ENCODE measurements at regions not wholly inside any gene's neighbourhood (a gene's known extent, or its start where the extent isn't known, plus 50 kb on each side); places are given as distances from the start of the nearest gene placed in this dataset.

GRCh38 chr18:68469049-68469625, 245.8 kb downstream of the TMX3 start:
- H3K4me1 ChIP-seq = no peaks in the 10 kb centered on the region
- no peak overlapping the region for H3K27ac ChIP-seq
- no peak for DNase-seq (ENCODE audit: low spot score in 2 of 2)
- no peaks in the 10 kb centered on the region for H3K27me3 ChIP-seq
- TF ChIP-seq, protein P1, sequence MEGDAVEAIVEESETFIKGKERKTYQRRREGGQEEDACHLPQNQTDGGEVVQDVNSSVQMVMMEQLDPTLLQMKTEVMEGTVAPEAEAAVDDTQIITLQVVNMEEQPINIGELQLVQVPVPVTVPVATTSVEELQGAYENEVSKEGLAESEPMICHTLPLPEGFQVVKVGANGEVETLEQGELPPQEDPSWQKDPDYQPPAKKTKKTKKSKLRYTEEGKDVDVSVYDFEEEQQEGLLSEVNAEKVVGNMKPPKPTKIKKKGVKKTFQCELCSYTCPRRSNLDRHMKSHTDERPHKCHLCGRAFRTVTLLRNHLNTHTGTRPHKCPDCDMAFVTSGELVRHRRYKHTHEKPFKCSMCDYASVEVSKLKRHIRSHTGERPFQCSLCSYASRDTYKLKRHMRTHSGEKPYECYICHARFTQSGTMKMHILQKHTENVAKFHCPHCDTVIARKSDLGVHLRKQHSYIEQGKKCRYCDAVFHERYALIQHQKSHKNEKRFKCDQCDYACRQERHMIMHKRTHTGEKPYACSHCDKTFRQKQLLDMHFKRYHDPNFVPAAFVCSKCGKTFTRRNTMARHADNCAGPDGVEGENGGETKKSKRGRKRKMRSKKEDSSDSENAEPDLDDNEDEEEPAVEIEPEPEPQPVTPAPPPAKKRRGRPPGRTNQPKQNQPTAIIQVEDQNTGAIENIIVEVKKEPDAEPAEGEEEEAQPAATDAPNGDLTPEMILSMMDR (IDR thresholded peaks at IDR 0.05) = no peak
- TF ChIP-seq POLR2A (IDR thresholded peaks at IDR 0.05) (no peak), EP300 (IDR thresholded peaks at IDR 0.05) (no peak)
- WGBS, 2 donors = 23 to 42% methylated on average over 2 of the region's 2 CpGs
- no peaks in the 10 kb centered on the region for H3K36me3 ChIP-seq
- no peaks in the 10 kb centered on the region for H3K9me3 ChIP-seq
- H3K4me3 ChIP-seq = no peak overlapping the region

DNA sequence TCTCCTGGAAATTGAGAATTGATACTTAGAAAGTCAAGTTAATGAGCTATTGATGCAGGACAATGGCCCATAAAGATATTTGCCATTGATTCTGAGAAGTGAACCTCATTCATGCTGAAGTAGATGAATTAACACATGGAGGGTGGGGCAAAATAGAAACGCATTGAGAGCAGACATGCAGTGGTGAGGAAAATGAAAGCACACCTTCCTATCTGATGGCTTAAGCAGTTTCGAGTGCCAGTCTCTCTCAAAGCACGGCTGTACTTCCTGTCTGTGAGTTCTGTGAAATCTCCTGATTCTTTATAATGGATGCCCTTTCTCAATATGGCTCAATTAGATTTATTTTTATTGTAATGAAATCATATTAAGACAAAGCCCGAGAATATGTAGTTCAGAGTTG, 247.0 kb downstream of the TMX3 start:
- no peak for DNase-seq (ENCODE audit: low spot score in 2 of 2)
- 62 to 68% methylated on average over 4 of the region's 4 CpGs for WGBS, 2 donors
- no peak for TF ChIP-seq POLR2A (IDR thresholded peaks at IDR 0.05)
- TF ChIP-seq, protein P1 (IDR thresholded peaks at IDR 0.05) = no peak

DNA sequence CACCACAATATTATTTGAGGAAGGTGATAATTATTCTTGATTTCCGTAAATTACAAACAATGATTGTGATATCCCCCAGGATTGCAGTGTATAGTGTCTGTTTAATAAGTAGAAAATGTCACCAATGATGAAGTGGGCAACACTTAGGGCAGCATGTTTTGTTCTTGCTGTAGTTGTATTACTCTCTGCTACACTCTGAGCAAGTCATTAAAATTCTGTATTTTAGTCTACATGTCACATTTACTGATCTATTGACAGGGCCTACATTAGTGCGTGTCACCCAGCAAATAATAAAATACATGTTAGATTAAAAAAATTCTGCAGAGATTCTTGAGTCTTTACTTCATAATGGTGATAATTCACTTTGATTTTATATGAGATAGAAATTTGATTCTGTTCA, 247.6 kb downstream of the TMX3 start:
- DNase-seq (ENCODE audit: low spot score in 2 of 2) = no peak
- WGBS, 2 donors = 48 to 96% methylated on average over 2 of the region's 2 CpGs
- TF ChIP-seq POLR2A (IDR thresholded peaks at IDR 0.05) = no peak
- no peak for TF ChIP-seq EP300 (IDR thresholded peaks at IDR 0.05)
- TF ChIP-seq, protein P1 (IDR thresholded peaks at IDR 0.05) = no peak
- Histone ChIP-seq H3K4me1 (no peaks in the 10 kb centered on the region), H3K27ac (no peak overlapping the region), H3K36me3 (no peaks in the 10 kb centered on the region), H3K4me3 (no peak overlapping the region), H3K27me3 (no peaks in the 10 kb centered on the region), H3K9me3 (no peaks in the 10 kb centered on the region)

More for the DNA sequence above, 247.0 kb downstream of the TMX3 start:
- Histone ChIP-seq H3K27ac (no peak overlapping the region), H3K4me3 (no peak overlapping the region), H3K4me1 (no peaks in the 10 kb centered on the region), H3K36me3 (no peaks in the 10 kb centered on the region), H3K9me3 (no peaks in the 10 kb centered on the region), H3K27me3 (no peaks in the 10 kb centered on the region)

GRCh38 chr18:68466672-68467071, 248.2 kb downstream of the TMX3 start:
- WGBS, 2 donors = 89% methylated on average over 1 of the region's 1 CpG
- Histone ChIP-seq H3K27ac (no peak overlapping the region), H3K27me3 (no peaks in the 10 kb centered on the region), H3K36me3 (no peaks in the 10 kb centered on the region), H3K9me3 (no peaks in the 10 kb centered on the region), H3K4me3 (no peak overlapping the region), H3K4me1 (no peaks in the 10 kb centered on the region)
- TF ChIP-seq EP300 (IDR thresholded peaks at IDR 0.05) (no peak), POLR2A (IDR thresholded peaks at IDR 0.05) (no peak)
- TF ChIP-seq, protein P1 (IDR thresholded peaks at IDR 0.05) = no peak
- DNase-seq (ENCODE audit: low spot score in 2 of 2) = no peak

DNA sequence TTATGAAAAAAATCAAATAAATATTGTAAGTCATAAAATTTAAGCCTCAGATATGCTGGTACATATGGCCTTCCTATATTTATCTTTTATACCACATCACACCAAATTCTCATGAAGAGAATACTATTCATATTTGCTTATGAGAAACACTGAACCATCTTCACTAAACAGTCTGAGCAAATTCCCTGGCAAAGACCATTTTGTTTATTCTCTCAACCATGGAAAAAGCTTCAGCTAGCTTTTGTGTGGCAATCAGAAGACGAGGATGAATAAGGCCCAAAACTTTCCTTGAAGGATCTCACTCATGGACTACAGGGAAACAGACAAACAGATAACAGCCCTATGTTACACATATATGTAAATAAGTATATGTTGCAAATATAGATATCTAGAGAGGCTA, 252.1 kb downstream of the TMX3 start:
- Histone ChIP-seq H3K27me3 (no peaks in the 10 kb centered on the region), H3K4me1 (no peaks in the 10 kb centered on the region), H3K36me3 (no peaks in the 10 kb centered on the region), H3K9me3 (no peaks in the 10 kb centered on the region), H3K27ac (no peak overlapping the region), H3K4me3 (no peak overlapping the region)
- DNase-seq (ENCODE audit: low spot score in 2 of 2) = no peak
- WGBS, 2 donors = 52 to 54% methylated on average over 1 of the region's 1 CpG
- no peak for TF ChIP-seq EP300 (IDR thresholded peaks at IDR 0.05)
- TF ChIP-seq, protein P1 (IDR thresholded peaks at IDR 0.05) = no peak
- no peak for TF ChIP-seq POLR2A (IDR thresholded peaks at IDR 0.05)
